Germinal center (tissue), 1 donor: ENCODE measurements at regions not wholly inside any gene's neighbourhood (a gene's known extent, or its start where the extent isn't known, plus 50 kb on each side); places are given as distances from the start of the nearest gene placed in this dataset.
"Not testable (repeated sequence)": the region's sequence is repeated elsewhere in the genome, so short reads cannot be mapped to it uniquely, and the experiment has no call there.

Source experiments
- DNase-seq: peaks from one replicate; pipeline ENCODE4 v3.0.0; 2012; ENCODE audit warnings: mixed read lengths, low spot score

- DNase-seq, result no peak
Measured at GRCh38 chr4:23956601-23957364, 66.9 kb upstream of the PPARGC1A start.

GRCh38 chr4:23952258-23952657 is 62.4 kb upstream of the PPARGC1A start:
- peak; percentile 6 for DNase-seq

GRCh38 chr4:23947826-23948225 is 58.0 kb upstream of the PPARGC1A start:
- no peak for DNase-seq

GRCh38 chr4:23946299-23946698 is 56.5 kb upstream of the PPARGC1A start:
- no peak for DNase-seq

- no peak for DNase-seq
Measured at GRCh38 chr4:23945451-23946017, 55.7 kb upstream of the PPARGC1A start.

GRCh38 chr4:23944556-23944955 is 54.7 kb upstream of the PPARGC1A start:
- not testable (repeated sequence) for DNase-seq

- no peak for DNase-seq
Measured at GRCh38 chr4:23943478-23943877, 53.6 kb upstream of the PPARGC1A start.

GRCh38 chr4:23942471-23942870 is 52.6 kb upstream of the PPARGC1A start:
- no peak for DNase-seq
